ENCODE measurements at regions not wholly inside any gene's neighbourhood (a gene's known extent, or its start where the extent isn't known, plus 50 kb on each side); places are given as distances from the start of the nearest gene placed in this dataset.
"Not testable (repeated sequence)": the region's sequence is repeated elsewhere in the genome, so short reads cannot be mapped to it uniquely, and the experiment has no call there.

GRCh38 chr18:41899535-41899934 lies 55.5 kb upstream of the PIK3C3 start:
- DNase-seq = no peak

GRCh38 chr18:41893432-41893831 lies 61.6 kb upstream of the PIK3C3 start:
- no peak for DNase-seq

- no peak for DNase-seq
Measured at GRCh38 chr18:41887100-41887499, 67.9 kb upstream of the PIK3C3 start.

GRCh38 chr18:41886126-41886807 lies 68.8 kb upstream of the PIK3C3 start:
- DNase-seq = no peak

- no peak for DNase-seq
Measured at GRCh38 chr18:41881285-41881684, 73.7 kb upstream of the PIK3C3 start.

- DNase-seq = no peak
Measured at GRCh38 chr18:41879256-41879655, 75.8 kb upstream of the PIK3C3 start.

GRCh38 chr18:41875094-41875780 lies 79.8 kb upstream of the PIK3C3 start:
- DNase-seq = no peak

- DNase-seq = no peak
Measured at GRCh38 chr18:41873730-41874129, 81.3 kb upstream of the PIK3C3 start.

GRCh38 chr18:41872206-41872605 lies 82.8 kb upstream of the PIK3C3 start:
- DNase-seq = no peak

GRCh38 chr18:41871229-41872000 lies 83.6 kb upstream of the PIK3C3 start:
- no peak for DNase-seq

- no peak for DNase-seq
Measured at GRCh38 chr18:41870817-41871216, 84.2 kb upstream of the PIK3C3 start.

- no peak for DNase-seq
Measured at GRCh38 chr18:41870191-41870590, 84.8 kb upstream of the PIK3C3 start.

GRCh38 chr18:41865796-41866195 lies 89.2 kb upstream of the PIK3C3 start:
- DNase-seq = not testable (repeated sequence)

GRCh38 chr18:41864216-41864615 lies 90.8 kb upstream of the PIK3C3 start:
- no peak for DNase-seq

- no peak for DNase-seq
Measured at GRCh38 chr18:41862921-41863320, 92.1 kb upstream of the PIK3C3 start.

- DNase-seq = no peak
Measured at GRCh38 chr18:41860987-41861386, 94.0 kb upstream of the PIK3C3 start.

GRCh38 chr18:41858761-41859555 lies 96.1 kb upstream of the PIK3C3 start:
- no peak for DNase-seq

- DNase-seq = no peak
Measured at GRCh38 chr18:41853280-41853679, 101.8 kb upstream of the PIK3C3 start.

- DNase-seq = no peak
Measured at GRCh38 chr18:41850781-41851180, 104.3 kb upstream of the PIK3C3 start.

- no peak for DNase-seq
Measured at GRCh38 chr18:41849632-41850031, 105.4 kb upstream of the PIK3C3 start.

- DNase-seq = no peak
Measured at GRCh38 chr18:41845563-41845962, 109.5 kb upstream of the PIK3C3 start.

GRCh38 chr18:41842886-41843285 lies 112.1 kb upstream of the PIK3C3 start:
- no peak for DNase-seq
